ES-I3 (cell line): ENCODE measurements at regions not wholly inside any gene's neighbourhood (a gene's known extent, or its start where the extent isn't known, plus 50 kb on each side); places are given as distances from the start of the nearest gene placed in this dataset.

ENCODE experiments used
- H3K36me3 ChIP-seq: 2 replicates; pipeline ENCODE4 v1.6.1; 2013; ENCODE audit warnings: mild to moderate bottlenecking, low read length, control low read depth, moderate library complexity; ENCODE audit not compliant: insufficient read depth
- H3K4me1 ChIP-seq: 2 replicates; pipeline ENCODE4 v1.6.1; 2013; ENCODE audit warnings: mild to moderate bottlenecking, control low read depth, low read length; ENCODE audit not compliant: insufficient read depth
- H3K9ac ChIP-seq: 2 replicates; pipeline ENCODE4 v1.6.1; 2013; ENCODE audit warnings: low read depth, mild to moderate bottlenecking, low read length, moderate library complexity
- H3K9me3 ChIP-seq: 2 replicates; pipeline ENCODE4 v1.6.1; 2013; ENCODE audit warnings: mild to moderate bottlenecking, low read length, moderate library complexity; ENCODE audit not compliant: control insufficient read depth, insufficient read depth

DNA sequence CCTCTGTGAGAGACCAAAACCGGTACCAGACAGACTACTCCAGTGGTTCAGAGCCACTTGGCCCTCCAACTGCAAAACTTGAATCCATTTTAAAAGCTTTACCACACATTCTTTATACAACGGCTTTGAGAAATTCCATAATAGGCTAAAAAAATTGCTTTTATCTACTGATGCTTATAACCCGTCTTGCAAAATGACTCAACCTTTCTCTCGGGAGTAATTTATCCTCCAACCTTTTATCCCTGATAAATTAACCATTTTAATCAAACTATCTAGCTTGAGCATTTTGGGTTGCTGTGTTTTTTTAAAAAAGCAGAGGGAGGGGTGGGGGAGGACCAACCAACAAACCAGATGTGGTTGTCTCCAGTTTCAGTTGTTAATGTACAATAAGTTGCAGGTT is 275.7 kb upstream of the LRTM1 start:
- Histone ChIP-seq H3K9me3 (no peaks in the 10 kb centered on the region), H3K4me1 (peaks cover 31% of the 10 kb centered on the region), H3K9ac (no peak overlapping the region), H3K36me3 (no peaks in the 10 kb centered on the region)

DNA sequence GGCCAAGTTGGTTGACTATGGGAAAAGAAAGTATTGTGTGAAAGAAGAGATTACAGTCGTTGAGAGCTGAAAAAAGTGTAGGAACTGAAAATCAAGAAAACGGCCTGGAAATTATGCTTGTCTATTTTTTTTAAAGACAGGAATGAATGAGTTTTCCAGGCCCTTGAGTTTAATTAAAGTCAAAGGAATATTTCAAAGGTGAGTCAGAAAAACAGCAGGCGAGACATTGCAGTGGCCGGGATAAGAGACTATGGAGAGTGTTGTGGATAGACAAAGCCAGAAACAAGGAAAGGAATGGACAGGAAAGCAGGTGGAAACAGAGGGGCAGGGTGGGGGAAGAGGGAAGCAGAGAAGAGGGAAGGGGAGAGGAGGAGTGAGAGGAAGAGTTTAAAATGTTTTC is 275.1 kb upstream of the LRTM1 start:
- no peaks in the 10 kb centered on the region for H3K36me3 ChIP-seq
- no peak overlapping the region for H3K9ac ChIP-seq
- peaks cover 31% of the 10 kb centered on the region for H3K4me1 ChIP-seq
- no peaks in the 10 kb centered on the region for H3K9me3 ChIP-seq

DNA sequence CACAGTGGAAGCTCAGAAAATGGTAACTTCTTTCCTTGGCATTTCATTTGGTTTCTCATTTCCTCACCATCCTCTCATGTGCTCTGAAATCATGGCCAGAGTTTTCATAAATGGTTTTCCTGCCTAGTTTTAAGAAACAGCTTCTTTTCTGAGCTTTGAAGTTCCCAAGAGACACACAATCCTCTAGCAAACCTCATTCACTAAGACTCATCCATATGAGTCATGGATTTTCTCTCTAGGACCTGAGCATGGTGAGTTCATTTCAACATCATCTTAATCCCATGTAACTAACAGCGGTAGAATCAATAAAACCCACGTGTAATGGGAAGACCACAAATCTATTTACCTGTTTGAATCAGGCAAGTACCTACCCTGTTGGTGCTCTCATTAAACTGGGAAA is 274.5 kb upstream of the LRTM1 start:
- Histone ChIP-seq H3K36me3 (no peaks in the 10 kb centered on the region), H3K9ac (no peak overlapping the region), H3K4me1 (peaks cover 31% of the 10 kb centered on the region), H3K9me3 (no peaks in the 10 kb centered on the region)

DNA sequence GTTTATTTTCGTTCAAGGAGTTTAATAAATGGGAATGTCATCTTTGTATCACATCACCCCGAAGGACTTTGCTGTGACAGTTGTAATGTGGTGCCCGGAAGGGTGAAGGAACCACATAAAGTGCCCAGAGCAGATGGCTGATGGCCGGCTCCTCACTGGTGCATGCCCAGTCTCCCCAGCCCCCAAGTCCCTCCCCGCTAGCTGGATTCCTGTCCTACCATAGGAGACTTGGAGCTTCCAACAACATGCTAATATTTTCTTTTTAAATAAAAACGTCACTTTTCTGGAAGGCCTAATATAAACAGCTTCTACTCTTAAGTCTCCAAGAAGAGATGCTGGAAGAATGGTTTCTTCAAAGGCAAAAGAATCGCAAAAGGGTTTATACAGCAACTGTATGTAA is 273.9 kb upstream of the LRTM1 start:
- Histone ChIP-seq H3K9ac (no peak overlapping the region), H3K36me3 (no peaks in the 10 kb centered on the region), H3K4me1 (peaks cover 31% of the 10 kb centered on the region), H3K9me3 (no peaks in the 10 kb centered on the region)

DNA sequence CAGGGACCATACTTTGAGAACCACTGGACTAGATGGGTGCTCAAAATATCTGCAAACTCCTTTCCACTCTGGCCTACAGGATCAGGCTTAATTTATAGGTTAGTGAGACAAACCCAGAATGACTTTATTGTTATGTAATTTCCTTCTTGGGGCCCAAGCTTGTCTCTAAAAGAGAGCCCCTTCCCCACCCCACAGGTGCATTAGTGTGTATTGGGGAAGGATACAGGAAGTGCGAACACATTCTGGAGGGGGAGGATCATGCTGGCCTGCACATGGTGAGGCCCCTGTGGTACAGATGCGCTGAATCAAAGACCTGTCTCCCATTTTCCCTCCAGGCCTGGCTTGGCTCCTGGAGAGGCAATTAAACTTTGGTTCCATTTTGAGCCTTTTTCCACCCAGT is 273.0 kb upstream of the LRTM1 start:
- Histone ChIP-seq H3K9me3 (no peaks in the 10 kb centered on the region), H3K9ac (no peak overlapping the region), H3K4me1 (peaks cover 31% of the 10 kb centered on the region), H3K36me3 (no peaks in the 10 kb centered on the region)

DNA sequence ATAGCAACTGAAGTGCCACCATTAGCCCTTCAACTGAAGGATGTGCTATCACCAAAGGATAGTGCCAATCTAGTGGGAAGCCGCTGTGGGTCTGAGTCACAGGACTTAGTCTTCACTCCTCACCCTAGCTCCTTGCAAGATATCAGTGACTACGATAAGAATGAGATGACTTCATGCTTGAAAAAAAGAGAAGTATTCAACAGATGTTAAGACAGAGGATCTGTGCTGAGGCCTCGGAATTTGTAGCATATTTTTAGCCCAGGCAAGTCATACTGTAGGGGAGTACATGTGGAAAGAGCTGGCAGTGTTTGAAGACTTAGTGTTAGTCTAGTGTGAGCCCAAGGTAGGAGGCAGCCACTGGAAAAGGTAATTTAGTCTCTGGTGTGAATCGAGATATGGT is 270.7 kb upstream of the LRTM1 start:
- Histone ChIP-seq H3K36me3 (no peaks in the 10 kb centered on the region), H3K4me1 (peaks cover 26% of the 10 kb centered on the region), H3K9me3 (no peaks in the 10 kb centered on the region), H3K9ac (no peak overlapping the region)

DNA sequence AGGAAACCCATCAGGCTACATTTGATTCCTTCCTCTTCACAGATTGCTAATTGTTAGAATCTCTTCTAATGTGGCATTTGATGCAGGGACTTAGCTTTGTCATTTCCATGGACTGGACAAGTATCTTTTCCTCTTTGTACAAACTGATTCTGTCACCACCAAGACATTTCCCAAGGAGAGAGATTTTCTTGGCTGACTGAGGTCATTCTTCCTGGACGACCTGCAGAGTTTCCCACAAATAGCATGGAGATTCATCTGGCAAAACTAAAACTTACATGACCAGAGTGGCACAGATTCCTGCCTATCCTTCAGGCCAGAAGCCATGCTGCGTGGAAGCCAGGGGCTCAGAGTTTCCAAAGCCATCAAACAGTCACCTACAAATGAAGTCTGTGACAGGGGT is 269.2 kb upstream of the LRTM1 start:
- Histone ChIP-seq H3K9ac (no peak overlapping the region), H3K36me3 (no peaks in the 10 kb centered on the region), H3K9me3 (no peaks in the 10 kb centered on the region), H3K4me1 (peaks cover 12% of the 10 kb centered on the region)

DNA sequence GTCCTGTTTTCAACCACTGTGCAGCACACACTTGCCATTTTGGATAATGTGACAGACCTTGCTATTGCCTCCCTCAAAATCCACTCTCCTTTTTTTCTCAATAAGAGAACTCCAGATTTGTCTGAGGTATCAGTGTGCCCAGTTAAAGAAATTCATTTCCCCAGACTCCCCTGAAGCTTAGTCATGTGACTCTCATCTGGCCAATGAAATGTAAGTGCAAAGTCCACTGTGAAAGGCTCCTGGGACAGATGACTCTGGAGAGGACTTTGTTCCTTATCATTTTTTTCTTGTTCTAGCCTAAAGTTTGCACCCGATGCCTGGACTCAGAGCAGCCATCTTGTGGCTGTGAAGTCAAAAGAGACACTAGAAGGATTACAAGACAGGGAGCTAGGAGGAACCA is 268.6 kb upstream of the LRTM1 start:
- H3K9ac ChIP-seq: no peak overlapping the region

DNA sequence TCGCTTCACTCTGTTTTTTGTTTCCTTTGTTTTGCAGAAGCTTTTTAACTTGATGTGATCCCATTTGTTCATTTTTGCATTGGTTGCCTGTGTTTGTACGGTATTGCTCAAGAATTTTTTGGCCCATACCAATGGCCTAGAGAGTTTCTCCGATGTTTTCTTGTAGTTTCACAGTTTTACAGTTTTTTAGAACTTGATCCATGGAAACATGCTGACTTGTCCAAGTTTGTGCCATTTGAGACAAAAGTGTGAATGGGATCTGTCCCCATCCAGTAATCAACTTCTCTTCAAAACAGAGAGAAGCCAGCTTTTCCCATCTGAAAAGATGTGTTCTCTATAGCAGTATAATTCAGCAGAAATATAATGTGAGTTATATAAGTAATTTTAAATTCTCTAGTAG is 266.5 kb upstream of the LRTM1 start:
- Histone ChIP-seq H3K9me3 (no peaks in the 10 kb centered on the region), H3K9ac (no peak overlapping the region), H3K4me1 (peaks cover 8% of the 10 kb centered on the region), H3K36me3 (no peaks in the 10 kb centered on the region)

More for the DNA sequence above, 268.6 kb upstream of the LRTM1 start:
- H3K36me3 ChIP-seq: no peaks in the 10 kb centered on the region
- H3K9me3 ChIP-seq: no peaks in the 10 kb centered on the region
- H3K4me1 ChIP-seq: peaks cover 12% of the 10 kb centered on the region

DNA sequence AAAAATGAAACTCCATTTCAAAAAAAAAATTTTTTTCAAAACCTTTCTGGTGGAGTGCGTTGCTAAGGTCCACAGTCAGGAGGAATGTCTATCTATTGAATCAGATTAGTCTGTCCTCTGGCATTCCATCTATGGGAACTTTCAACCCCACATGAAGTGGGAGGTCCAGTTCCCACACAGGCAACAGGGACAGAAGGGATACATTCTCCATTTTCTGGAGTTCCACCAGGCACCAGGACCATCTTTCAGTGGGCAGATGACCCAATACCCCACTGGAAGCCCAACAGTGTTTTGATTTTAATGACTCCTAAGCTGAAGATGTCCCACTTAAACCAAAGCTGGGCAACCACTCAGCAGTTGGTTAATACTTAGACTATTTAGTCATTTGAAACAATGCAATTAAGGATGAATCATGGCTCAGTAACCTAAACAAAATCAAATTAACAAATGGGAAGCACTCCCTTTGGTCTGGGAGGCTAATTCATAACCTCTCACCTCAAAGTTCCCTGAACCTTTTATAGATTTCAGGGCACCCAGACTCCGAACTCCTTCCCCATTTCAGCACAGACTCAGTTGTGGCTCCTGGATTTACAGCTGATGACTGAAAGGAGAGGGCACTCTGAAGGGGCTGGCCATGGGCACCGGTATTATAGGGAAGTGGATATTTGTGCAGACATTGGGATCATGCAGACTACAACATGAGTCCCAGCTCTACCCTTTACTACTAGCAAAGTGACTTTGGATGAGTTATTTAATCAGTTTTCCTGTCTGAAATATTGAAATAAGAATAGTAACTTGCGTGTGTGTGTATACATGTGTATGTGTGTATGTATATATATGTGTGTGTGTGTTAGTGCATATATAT is 264.3 kb upstream of the LRTM1 start:
- Histone ChIP-seq H3K9ac (no peak overlapping the region), H3K4me1 (peaks cover 8% of the 10 kb centered on the region), H3K9me3 (no peaks in the 10 kb centered on the region), H3K36me3 (no peaks in the 10 kb centered on the region)

DNA sequence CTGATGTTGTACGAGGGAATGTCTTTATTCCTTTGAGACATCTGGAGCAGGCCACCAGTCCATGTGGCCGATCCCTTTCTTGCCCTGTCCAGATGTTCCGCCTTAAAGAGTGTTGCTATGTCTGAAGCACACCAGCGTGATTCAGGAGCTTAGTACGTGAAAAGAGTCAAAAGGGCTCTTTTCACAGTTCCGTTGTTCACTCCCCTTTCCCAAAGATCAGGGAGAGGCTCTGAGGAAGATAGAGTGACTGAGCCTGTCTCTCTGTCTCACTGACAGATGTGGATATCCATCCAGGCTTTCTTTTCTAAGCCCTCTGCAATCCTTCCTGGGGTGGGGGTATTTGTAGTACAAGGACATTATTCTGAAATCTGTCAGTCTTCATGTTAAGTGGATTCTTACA is 262.5 kb upstream of the LRTM1 start:
- no peaks in the 10 kb centered on the region for H3K9me3 ChIP-seq
- H3K4me1 ChIP-seq: peaks cover 13% of the 10 kb centered on the region
- no peaks in the 10 kb centered on the region for H3K36me3 ChIP-seq
- no peak overlapping the region for H3K9ac ChIP-seq

DNA sequence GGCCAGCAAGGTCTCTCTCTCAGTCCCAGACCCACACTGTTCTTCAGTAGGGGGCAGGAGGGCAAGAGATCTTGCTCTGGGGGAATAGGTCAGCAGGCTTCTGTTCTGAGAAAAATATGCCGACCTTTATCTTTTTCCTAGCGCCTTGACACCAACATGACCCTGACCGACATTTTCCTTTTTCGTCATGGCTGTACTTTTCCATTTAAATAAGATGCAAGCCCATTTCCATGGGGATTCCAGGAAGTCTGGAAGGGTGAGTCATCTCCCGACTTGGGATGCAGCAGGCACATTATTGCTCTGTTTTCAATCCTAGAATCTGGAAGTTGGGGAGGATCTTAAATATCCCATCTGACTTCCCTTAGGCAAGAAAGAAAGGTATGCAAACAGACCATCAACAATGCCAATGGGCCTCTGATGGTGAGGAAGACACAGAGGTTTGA is 261.5 kb upstream of the LRTM1 start:
- Histone ChIP-seq H3K9me3 (no peaks in the 10 kb centered on the region), H3K36me3 (no peaks in the 10 kb centered on the region), H3K4me1 (peaks cover 15% of the 10 kb centered on the region), H3K9ac (no peak overlapping the region)

DNA sequence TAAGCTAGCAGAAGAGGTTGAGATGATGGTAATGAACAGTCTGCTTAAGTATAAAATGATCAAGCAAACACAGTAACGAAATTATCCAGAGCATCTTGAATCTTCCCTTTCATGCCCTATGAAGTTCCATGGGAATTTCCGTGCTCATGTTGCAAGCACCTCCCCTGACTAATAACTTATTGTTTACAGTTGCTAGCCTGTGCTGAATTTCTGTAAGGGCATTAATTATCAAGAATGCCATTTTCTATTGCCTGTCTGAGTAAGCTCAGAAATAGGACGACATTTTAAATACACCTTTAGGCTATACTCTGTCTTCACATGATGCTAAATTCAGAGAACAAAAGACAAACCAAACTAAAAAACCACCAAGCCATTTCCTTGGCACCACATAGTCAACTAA is 257.5 kb upstream of the LRTM1 start:
- no peaks in the 10 kb centered on the region for H3K36me3 ChIP-seq
- H3K9ac ChIP-seq: no peak overlapping the region
- no peaks in the 10 kb centered on the region for H3K9me3 ChIP-seq
- H3K4me1 ChIP-seq: peaks cover 14% of the 10 kb centered on the region

DNA sequence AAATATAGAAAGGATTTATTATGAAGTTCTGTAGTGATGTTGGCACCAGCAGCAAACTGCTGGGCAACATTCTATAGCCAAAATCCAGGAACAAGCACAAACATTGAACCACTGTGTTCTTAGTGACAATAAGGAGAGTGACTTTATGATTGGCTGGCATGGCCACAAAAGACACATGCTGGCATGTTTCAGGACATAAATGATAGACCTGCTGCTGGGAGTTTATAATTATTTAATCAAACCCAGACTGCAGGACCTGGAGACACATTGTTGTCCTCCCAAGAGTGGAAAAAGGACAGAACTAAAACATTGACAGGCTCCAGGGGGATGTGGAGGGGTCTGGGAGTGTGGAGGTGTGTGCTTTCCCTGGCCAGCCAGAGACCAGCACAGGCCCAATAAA is 255.3 kb upstream of the LRTM1 start:
- no peak overlapping the region for H3K9ac ChIP-seq
- no peaks in the 10 kb centered on the region for H3K9me3 ChIP-seq
- H3K36me3 ChIP-seq: no peaks in the 10 kb centered on the region
- H3K4me1 ChIP-seq: 0 out of 2 replicates have a peak, but pooled peaks cover 7% of the 10 kb centered on the region

DNA sequence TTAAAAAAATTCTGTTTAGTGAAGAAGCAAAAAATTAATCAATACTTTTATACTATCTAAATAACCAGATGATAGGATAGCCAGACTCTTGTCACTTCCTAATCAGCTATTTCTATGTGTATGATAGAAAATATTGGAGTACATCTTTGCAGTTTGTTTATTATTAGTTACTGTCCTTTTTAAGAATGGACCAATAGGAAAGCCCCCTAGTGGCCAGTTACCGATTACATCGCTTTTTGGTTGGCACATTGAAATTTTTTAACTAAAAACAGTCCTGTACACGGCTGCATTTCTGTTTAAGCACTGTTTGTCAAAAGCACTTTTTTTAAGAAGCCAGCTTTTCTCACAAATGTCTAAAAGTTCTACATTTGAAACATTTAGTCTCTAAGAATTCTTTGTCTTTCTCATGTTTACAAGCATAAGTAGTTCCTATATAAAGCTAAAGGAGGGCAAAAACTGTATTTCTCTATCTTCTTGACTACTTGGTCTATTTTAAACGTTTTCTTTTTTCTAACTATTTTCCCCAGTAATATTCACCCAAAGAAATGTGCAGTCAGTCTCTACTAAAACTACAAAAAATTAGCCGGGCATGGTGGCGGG is 253.2 kb upstream of the LRTM1 start:
- no peak overlapping the region for H3K9ac ChIP-seq
- H3K4me1 ChIP-seq: 0 out of 2 replicates have a peak, but pooled peaks cover 11% of the 10 kb centered on the region
- H3K36me3 ChIP-seq: no peaks in the 10 kb centered on the region
- no peaks in the 10 kb centered on the region for H3K9me3 ChIP-seq
